ENCODE measurements at regions not wholly inside any gene's neighbourhood (a gene's known extent, or its start where the extent isn't known, plus 50 kb on each side); places are given as distances from the start of the nearest gene placed in this dataset.
A peak's percentile ranks its signal among the peaks of the same experiment; 100 is the strongest.

GRCh38 chr7:124276005-124276622, 243.2 kb upstream of the TMEM229A start:
- H3K27me3 Mint-ChIP-seq (ENCODE audit: insufficient read depth, unreplicated experiment) = no peaks in the 10 kb centered on the region
- H3K36me3 Mint-ChIP-seq (ENCODE audit: insufficient read depth, unreplicated experiment) = no peaks in the 10 kb centered on the region
- H3K4me1 Mint-ChIP-seq (ENCODE audit: insufficient read depth, unreplicated experiment) = no peaks in the 10 kb centered on the region
- peak; percentile 40 for TF ChIP-seq CTCF (IDR thresholded peaks at IDR 0.05; ENCODE audit: unreplicated experiment)
- intact Hi-C loops (cut with micrococcal nuclease) = no loop called here
- peak; percentile 43 for DNase-seq (ENCODE audit: unreplicated experiment)
- ChIA-PET CTCF (interaction anchor here (0.5 to 2.1 kb wide), 5 partner anchors 14 to 519 kb away, joined by 3 to 5 read pairs (median 4); no protein-coding TSS in a partner anchor), POLR2A (interaction anchor here (0.6 kb wide), 1 partner anchor 526 kb away, joined by 3 read pairs; no protein-coding TSS in a partner anchor)
- no TSS peak for BruUV-seq (replicated peaks)
- no peak overlapping the region for H3K27ac Mint-ChIP-seq (ENCODE audit: low read depth, unreplicated experiment)
- H3K9me3 Mint-ChIP-seq (ENCODE audit: unreplicated experiment) = peaks cover 12% of the 10 kb centered on the region
- no peak overlapping the region for H3K4me3 Mint-ChIP-seq (ENCODE audit: unreplicated experiment)

- intact Hi-C loops (cut with micrococcal nuclease) = no loop called here
- no TSS peak for BruUV-seq (replicated peaks)
- Mint-ChIP-seq H3K36me3 (ENCODE audit: insufficient read depth, unreplicated experiment) (no peaks in the 10 kb centered on the region), H3K9me3 (ENCODE audit: unreplicated experiment) (peaks cover 12% of the 10 kb centered on the region), H3K4me3 (ENCODE audit: unreplicated experiment) (no peak overlapping the region), H3K4me1 (ENCODE audit: insufficient read depth, unreplicated experiment) (no peaks in the 10 kb centered on the region), H3K27me3 (ENCODE audit: insufficient read depth, unreplicated experiment) (no peaks in the 10 kb centered on the region), H3K27ac (ENCODE audit: low read depth, unreplicated experiment) (no peak overlapping the region)
- DNase-seq (ENCODE audit: unreplicated experiment) = no peak
- POLR2A ChIA-PET = no interaction called here
- no peak for TF ChIP-seq CTCF (IDR thresholded peaks at IDR 0.05; ENCODE audit: unreplicated experiment)
- CTCF ChIA-PET = interaction anchor here (1.0 to 2.1 kb wide), 3 partner anchors 14 to 29 kb away, joined by 3 to 5 read pairs (median 4); no protein-coding TSS in a partner anchor
These were observed 242.5 kb upstream of the TMEM229A start for GRCh38 chr7:124275411-124275810.

GRCh38 chr7:124269774-124270173, 236.9 kb upstream of the TMEM229A start:
- POLR2A ChIA-PET = no interaction called here
- Mint-ChIP-seq H3K36me3 (ENCODE audit: insufficient read depth, unreplicated experiment) (no peaks in the 10 kb centered on the region), H3K27me3 (ENCODE audit: insufficient read depth, unreplicated experiment) (no peaks in the 10 kb centered on the region), H3K4me3 (ENCODE audit: unreplicated experiment) (no peak overlapping the region), H3K27ac (ENCODE audit: low read depth, unreplicated experiment) (no peak overlapping the region), H3K9me3 (ENCODE audit: unreplicated experiment) (no peaks in the 10 kb centered on the region), H3K4me1 (ENCODE audit: insufficient read depth, unreplicated experiment) (no peaks in the 10 kb centered on the region)
- CTCF ChIA-PET = interaction anchor here (0.7 kb wide), 1 partner anchor 323 kb away, joined by 3 read pairs; no protein-coding TSS in a partner anchor
- intact Hi-C loops (cut with micrococcal nuclease) = no loop called here
- TF ChIP-seq CTCF (IDR thresholded peaks at IDR 0.05; ENCODE audit: unreplicated experiment) = no peak
- DNase-seq (ENCODE audit: unreplicated experiment) = no peak
- BruUV-seq (replicated peaks) = no TSS peak

- intact Hi-C loops (cut with micrococcal nuclease) = no loop called here
- no peak for TF ChIP-seq CTCF (IDR thresholded peaks at IDR 0.05; ENCODE audit: unreplicated experiment)
- ChIA-PET POLR2A (no interaction called here), CTCF (no interaction called here)
- H3K27ac Mint-ChIP-seq (ENCODE audit: low read depth, unreplicated experiment) = no peak overlapping the region
- no peak for DNase-seq (ENCODE audit: unreplicated experiment)
- H3K4me3 Mint-ChIP-seq (ENCODE audit: unreplicated experiment) = no peak overlapping the region
- no peaks in the 10 kb centered on the region for H3K36me3 Mint-ChIP-seq (ENCODE audit: insufficient read depth, unreplicated experiment)
- no TSS peak for BruUV-seq (replicated peaks)
- no peaks in the 10 kb centered on the region for H3K9me3 Mint-ChIP-seq (ENCODE audit: unreplicated experiment)
- H3K4me1 Mint-ChIP-seq (ENCODE audit: insufficient read depth, unreplicated experiment) = no peaks in the 10 kb centered on the region
- H3K27me3 Mint-ChIP-seq (ENCODE audit: insufficient read depth, unreplicated experiment) = no peaks in the 10 kb centered on the region
These were observed 234.3 kb upstream of the TMEM229A start for GRCh38 chr7:124267154-124267553.

All from MCF 10A (cell line).